K562 (cell line): ENCODE measurements at regions not wholly inside any gene's neighbourhood (a gene's known extent, or its start where the extent isn't known, plus 50 kb on each side); places are given as distances from the start of the nearest gene placed in this dataset.

Source experiments
- ATAC-seq: fragments of 200-7000 bp; cut with Tn5 transposase; 3 replicates; pipeline ENCODE4 v1.9.1; 2020; ENCODE audit warnings: moderate library complexity
- BruUV-seq: library from RNA; stranded (reverse); fragments of 400-500 nt; replicated peaks from 2 replicates; lab custom pipeline; 2021; lab: Mats Ljungman, UMichigan
- CTCF ChIA-PET: fragments of 300-600 bp; formaldehyde crosslinking; extraction: SDS; loops from one replicate; lab custom pipeline; 2021; ENCODE audit warnings: low intra/inter-chr PET ratio; lab: Yijun Ruan, JAX
- POLR2A ChIA-PET: fragments of 300-600, 350-650 bp; sonication (Branson Sonifier 250); formaldehyde crosslinking; extraction: SDS; loops from one replicate; lab custom pipeline; 2021; ENCODE audit warnings: antibody characterized with exemption, inconsistent platforms; lab: Yijun Ruan, JAX
- DNase-seq, 4 experiments: peaks; one replicate each; pipeline versions ENCODE4 v3.0.0 to v3.0.0-alpha.2; 2011 to 2018; ENCODE audit warnings: low spot score in 3 of 4, mixed read lengths in 3 of 4; ENCODE audit errors: extremely low read depth in 1 of 4
- FAIRE-seq: peaks from 2 replicates; lab custom pipeline; 2011; peaks lifted over from hg19 to GRCh38; lab: Jason Lieb, UNC
- H2AFZ ChIP-seq: 2 replicates; pipeline ENCODE4 v1.6.0; 2011; ENCODE audit warnings: low read depth, low read length, control low read depth, inconsistent platforms
- H3K27ac ChIP-seq: fragments of 200-600 bp; 3 replicates; pipeline ENCODE4 v1.8.0; 2011; ENCODE audit warnings: low read depth, mild to moderate bottlenecking, control low read depth, inconsistent platforms, low read length, moderate library complexity, mixed read lengths; ENCODE audit errors: extremely low read depth
- H3K27me3 ChIP-seq, 2 experiments: fragments of 300-600 bp in 1 of 2; 2 replicates in 1 of 2; 3 replicates in 1 of 2; pipeline versions ENCODE4 v1.6.0 to v1.8.0; 2011; ENCODE audit warnings: inconsistent platforms in 2 of 2, low read length in 2 of 2, mild to moderate bottlenecking in 1 of 2, mixed read lengths in 1 of 2, moderate library complexity in 1 of 2; ENCODE audit not compliant: control insufficient read depth in 2 of 2, insufficient read depth in 2 of 2
- H3K36me3 ChIP-seq: fragments of 300-600 bp; 3 replicates; pipeline ENCODE4 v1.8.0; 2011; ENCODE audit warnings: mild to moderate bottlenecking, low read length, inconsistent platforms; ENCODE audit not compliant: control insufficient read depth, insufficient read depth
- H3K4me1 ChIP-seq, 2 experiments: fragments of 200-600 bp in 1 of 2; replicated peaks in 1 of 2; 2 replicates in 1 of 2; 3 replicates in 1 of 2; pipeline versions ENCODE4 v1.5.1 to v1.8.0; 2011; ENCODE audit warnings: inconsistent platforms in 2 of 2, low read length in 2 of 2, mild to moderate bottlenecking in 1 of 2, mixed read lengths in 1 of 2, moderate library complexity in 1 of 2; ENCODE audit not compliant: control insufficient read depth in 2 of 2, insufficient read depth in 2 of 2
- H3K4me2 ChIP-seq: 2 replicates; pipeline ENCODE4 v1.6.1; 2011; ENCODE audit warnings: low read length, control low read depth, inconsistent platforms, mixed read lengths; ENCODE audit not compliant: insufficient read depth
- H3K4me3 ChIP-seq: fragments of 200-600 bp; sonication (generic), shearing (Covaris generic); 2 replicates; pipeline ENCODE4 v1.5.1; 2016; ENCODE audit warnings: control low read depth, inconsistent platforms
- H3K79me2 ChIP-seq: fragments of 200-600 bp; 3 replicates; pipeline ENCODE4 v1.8.0; 2011; ENCODE audit warnings: low read length, inconsistent platforms; ENCODE audit not compliant: control insufficient read depth, insufficient read depth
- H3K9ac ChIP-seq, 2 experiments: 2 replicates each; pipeline versions ENCODE4 v1.6.0 to v1.6.1; 2011; ENCODE audit warnings: low read depth in 2 of 2, low read length in 2 of 2, control low read depth in 1 of 2, inconsistent platforms in 1 of 2, mild to moderate bottlenecking in 1 of 2, mixed read lengths in 1 of 2; ENCODE audit not compliant: insufficient read depth in 1 of 2
- H3K9me1 ChIP-seq: one replicate; pipeline ENCODE4 v1.6.0; 2011; ENCODE audit warnings: inconsistent platforms, mild to moderate bottlenecking, low read length, moderate library complexity; ENCODE audit not compliant: control insufficient read depth, insufficient read depth
- H3K9me3 ChIP-seq: replicated peaks from 2 replicates; pipeline ENCODE4 v1.5.1; 2011; ENCODE audit warnings: low read depth, low read length, inconsistent platforms; ENCODE audit not compliant: control insufficient read depth, insufficient read depth
- H4K20me1 ChIP-seq: replicated peaks from 2 replicates; pipeline ENCODE4 v1.6.1; 2011; ENCODE audit warnings: low read length, inconsistent platforms, mixed read lengths; ENCODE audit not compliant: control insufficient read depth, insufficient read depth
- BRD9 ChIP-seq: fragments of 450-650 bp; IDR thresholded peaks from 2 replicates; pipeline ENCODE4 v1.6.1; 2018; ENCODE audit warnings: low read depth; ENCODE audit not compliant: partially characterized antibody
- PTRF ChIP-seq: fragments of 450-650 bp; IDR thresholded peaks from 2 replicates; pipeline ENCODE4 v1.6.1; 2016; ENCODE audit warnings: mild to moderate bottlenecking, missing genetic modification characterization, missing compliant biosample characterization
- SMAD4 ChIP-seq: fragments of 250-450 bp; sonication (Bioruptor Pico); conservative IDR thresholded peaks from 2 replicates; pipeline ENCODE4 v1.8.0; 2021; ENCODE audit warnings: inconsistent platforms, mild to moderate bottlenecking, moderate library complexity
- TEAD2 ChIP-seq: fragments of 450-650 bp; IDR thresholded peaks from 2 replicates; pipeline ENCODE4 v1.6.1; 2016; ENCODE audit warnings: missing genetic modification characterization, control low read depth, missing compliant biosample characterization
- ZBTB49 ChIP-seq: sonication (generic); formaldehyde crosslinking; IDR thresholded peaks from 2 replicates; pipeline ENCODE4 v1.8.0; 2022; ENCODE audit warnings: missing genetic modification reagents, mild to moderate bottlenecking, borderline replicate concordance
- WGBS: fragments of 100-300 bp; shearing (Covaris generic); methylation state at CpG from one replicate; pipeline ENCODE4 v1.1.6; 2016; ENCODE audit warnings: low coverage, mixed read lengths; ENCODE audit not compliant: insufficient coverage; ENCODE audit errors: missing lambda C conversion rate; 5-methylcytosine and 5-hydroxymethylcytosine counted together
- in situ Hi-C: fragments of 300-500 bp; cut with MboI; formaldehyde crosslinking; loops from 4 replicates; pipeline ENCODE4 v1.15.0; 2018; ENCODE audit warnings: inconsistent platforms, mixed read lengths
- intact Hi-C: fragments of 100-400 bp; cut with micrococcal nuclease; formaldehyde crosslinking; loops from 2 replicates; pipeline ENCODE4 v1.14.2; 2022

GRCh38 chr1:2864203-2864905 lies 62.9 kb upstream of the TTC34 start:
- Histone ChIP-seq H3K9ac (no peak overlapping the region), H4K20me1 (no peaks in the 10 kb centered on the region), H2AFZ (no peak overlapping the region), H3K4me1 (no peaks in the 10 kb centered on the region; a peak in 1 of 5 replicates), H3K27ac (no peak overlapping the region), H3K79me2 (no peaks in the 10 kb centered on the region), H3K4me2 (no peak overlapping the region), H3K27me3 (peaks cover 0 to 16% of the 10 kb centered on the region in 2 experiments; a peak in 2 of 5 replicates), H3K9me3 (no peaks in the 10 kb centered on the region), H3K4me3 (no peak overlapping the region), H3K36me3 (no peaks in the 10 kb centered on the region), H3K9me1 (no peaks in the 10 kb centered on the region)
- TF ChIP-seq TEAD2 (tag), result no peak
- no peak for TF ChIP-seq ZBTB49 (CRISPR knock-in tag)
- no peak for TF ChIP-seq SMAD4 (CRISPR knock-in tag)
- no peak for TF ChIP-seq BRD9
- TF ChIP-seq PTRF (tag), result no peak
- DNase-seq (no peak), ATAC-seq (no peak), FAIRE-seq (no peak)
- CTCF ChIA-PET, result no interaction called here
- in situ Hi-C loops (no loop called here), intact Hi-C loops (no loop called here)
- WGBS, result 2% methylated on average over 29 of the region's 29 CpGs
- POLR2A ChIA-PET, result interaction anchor here (0.6 to 0.9 kb wide), 2 partner anchors 36 to 149 kb away, joined by 3 read pairs; no protein-coding TSS in a partner anchor
- BruUV-seq, result no TSS peak
